ENCODE measurements at regions not wholly inside any gene's neighbourhood (a gene's known extent, or its start where the extent isn't known, plus 50 kb on each side); places are given as distances from the start of the nearest gene placed in this dataset.

DNA sequence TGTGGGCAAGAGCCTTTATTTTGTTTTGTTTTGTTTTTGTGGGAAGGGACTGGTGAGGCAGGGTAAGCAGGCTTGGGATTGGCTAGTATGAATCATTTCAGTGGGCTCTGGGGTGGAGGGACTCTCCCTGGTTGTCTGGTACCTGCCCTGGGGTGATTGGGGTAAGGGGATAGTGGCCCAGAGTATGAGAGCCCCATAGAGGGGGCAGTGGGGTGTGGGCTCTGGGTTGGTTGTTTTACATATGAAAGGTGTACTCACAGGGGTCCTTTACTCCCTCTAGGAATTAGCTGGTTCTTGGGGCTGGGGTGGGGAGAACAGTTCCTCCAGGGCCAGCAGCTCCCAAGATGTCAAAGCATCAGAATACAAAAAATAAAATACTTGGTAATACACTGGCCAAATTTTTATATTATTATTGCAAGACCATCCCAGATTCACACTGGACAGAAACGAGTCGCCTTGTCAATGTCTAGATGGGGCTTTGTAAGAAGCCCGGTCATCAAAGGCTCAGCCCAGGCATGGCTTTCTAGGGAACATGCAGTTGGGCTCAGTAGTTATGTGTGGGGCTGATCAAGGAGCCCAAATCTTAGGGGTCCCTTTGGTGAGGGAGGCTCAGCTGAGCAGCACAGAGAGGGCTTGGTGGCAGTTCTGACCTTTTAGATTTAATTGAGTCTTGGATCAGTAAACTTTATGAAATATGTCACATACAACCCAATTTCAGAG, 190.5 kb downstream of the NXNL2 start:
- H3K4me2 ChIP-seq (ENCODE audit: low read length) = no peak overlapping the region
- CTCF ChIA-PET (ENCODE audit: unreplicated experiment) = no interaction called here
- H3K79me2 ChIP-seq (ENCODE audit: insufficient read depth, low read depth, low read length) = no peaks in the 10 kb centered on the region
- H3K9me2 ChIP-seq (ENCODE audit: insufficient read depth, low read length) = no peaks in the 10 kb centered on the region
- H3K9me3 ChIP-seq (ENCODE audit: low read length) = no peaks in the 10 kb centered on the region
- intact Hi-C loops (cut with micrococcal nuclease; ENCODE audit: unreplicated experiment) = no loop called here
- TF ChIP-seq EZH2phosphoT487 (IDR thresholded peaks at IDR 0.05; ENCODE audit: borderline replicate concordance, low read depth, low read length) = no peak
- TF ChIP-seq, protein P1, sequence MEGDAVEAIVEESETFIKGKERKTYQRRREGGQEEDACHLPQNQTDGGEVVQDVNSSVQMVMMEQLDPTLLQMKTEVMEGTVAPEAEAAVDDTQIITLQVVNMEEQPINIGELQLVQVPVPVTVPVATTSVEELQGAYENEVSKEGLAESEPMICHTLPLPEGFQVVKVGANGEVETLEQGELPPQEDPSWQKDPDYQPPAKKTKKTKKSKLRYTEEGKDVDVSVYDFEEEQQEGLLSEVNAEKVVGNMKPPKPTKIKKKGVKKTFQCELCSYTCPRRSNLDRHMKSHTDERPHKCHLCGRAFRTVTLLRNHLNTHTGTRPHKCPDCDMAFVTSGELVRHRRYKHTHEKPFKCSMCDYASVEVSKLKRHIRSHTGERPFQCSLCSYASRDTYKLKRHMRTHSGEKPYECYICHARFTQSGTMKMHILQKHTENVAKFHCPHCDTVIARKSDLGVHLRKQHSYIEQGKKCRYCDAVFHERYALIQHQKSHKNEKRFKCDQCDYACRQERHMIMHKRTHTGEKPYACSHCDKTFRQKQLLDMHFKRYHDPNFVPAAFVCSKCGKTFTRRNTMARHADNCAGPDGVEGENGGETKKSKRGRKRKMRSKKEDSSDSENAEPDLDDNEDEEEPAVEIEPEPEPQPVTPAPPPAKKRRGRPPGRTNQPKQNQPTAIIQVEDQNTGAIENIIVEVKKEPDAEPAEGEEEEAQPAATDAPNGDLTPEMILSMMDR (conservative IDR thresholded peaks at IDR 0.05; ENCODE audit: low read length) = no peak
- no peak for DNase-seq (ENCODE audit: low spot score)
- H2AFZ ChIP-seq (ENCODE audit: low read length) = no peak overlapping the region
- no peaks in the 10 kb centered on the region for H4K20me1 ChIP-seq (ENCODE audit: insufficient read depth, low read length)
- no peaks in the 10 kb centered on the region for H3K36me3 ChIP-seq (ENCODE audit: insufficient read depth, low read length)
- no TSS peak for BruUV-seq (replicated peaks)
- H3K4me1 ChIP-seq (ENCODE audit: insufficient read depth, low read length, poor library complexity, severe bottlenecking) = no peaks in the 10 kb centered on the region
- POLR2A ChIA-PET = interaction anchor here (0.6 to 0.7 kb wide), 3 partner anchors 10 to 155 kb away, joined by 3 to 4 read pairs (median 3); no protein-coding TSS in a partner anchor
- no peak overlapping the region for H3K4me3 ChIP-seq (ENCODE audit: low read depth, low read length, poor library complexity, severe bottlenecking)
- no peak overlapping the region for H3K27ac ChIP-seq (ENCODE audit: low read depth, low read length, poor library complexity, severe bottlenecking)

DNA sequence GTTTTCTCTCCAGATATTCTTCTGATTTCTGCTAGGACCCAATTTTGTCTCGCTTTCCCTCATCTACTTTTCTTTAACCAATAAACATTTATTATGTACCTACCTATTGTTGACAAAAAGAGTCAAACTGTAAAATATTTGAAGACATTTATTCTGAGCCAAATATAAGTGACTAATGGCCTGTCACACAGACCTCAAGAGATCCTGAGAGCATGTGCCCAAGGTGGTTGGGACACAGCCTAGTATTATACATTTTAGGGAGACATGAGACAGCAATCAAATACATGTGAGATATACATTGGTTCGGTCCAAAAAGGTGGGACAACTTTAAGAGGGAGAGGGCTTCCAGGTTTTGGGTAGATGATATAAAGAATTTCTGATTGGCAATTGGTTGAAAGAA, 191.8 kb downstream of the NXNL2 start:
- ChIA-PET CTCF (ENCODE audit: unreplicated experiment) (no interaction called here), POLR2A (no interaction called here)
- Histone ChIP-seq H3K27ac (ENCODE audit: low read depth, low read length, poor library complexity, severe bottlenecking) (no peak overlapping the region), H3K4me2 (ENCODE audit: low read length) (no peak overlapping the region), H2AFZ (ENCODE audit: low read length) (no peak overlapping the region), H3K4me3 (ENCODE audit: low read depth, low read length, poor library complexity, severe bottlenecking) (no peak overlapping the region), H3K9me2 (ENCODE audit: insufficient read depth, low read length) (no peaks in the 10 kb centered on the region), H3K36me3 (ENCODE audit: insufficient read depth, low read length) (no peaks in the 10 kb centered on the region), H3K9me3 (ENCODE audit: low read length) (no peaks in the 10 kb centered on the region), H3K79me2 (ENCODE audit: insufficient read depth, low read depth, low read length) (no peaks in the 10 kb centered on the region), H3K4me1 (ENCODE audit: insufficient read depth, low read length, poor library complexity, severe bottlenecking) (no peaks in the 10 kb centered on the region), H4K20me1 (ENCODE audit: insufficient read depth, low read length) (no peaks in the 10 kb centered on the region)
- no peak for TF ChIP-seq EZH2phosphoT487 (IDR thresholded peaks at IDR 0.05; ENCODE audit: borderline replicate concordance, low read depth, low read length)
- TF ChIP-seq, protein P1 (conservative IDR thresholded peaks at IDR 0.05; ENCODE audit: low read length) = no peak
- DNase-seq (ENCODE audit: low spot score) = no peak
- no TSS peak for BruUV-seq (replicated peaks)
- intact Hi-C loops (cut with micrococcal nuclease; ENCODE audit: unreplicated experiment) = no loop called here

GRCh38 chr9:88730780-88731179, 195.8 kb downstream of the NXNL2 start:
- Histone ChIP-seq H3K4me1 (ENCODE audit: insufficient read depth, low read length, poor library complexity, severe bottlenecking) (no peaks in the 10 kb centered on the region), H3K4me3 (ENCODE audit: low read depth, low read length, poor library complexity, severe bottlenecking) (no peak overlapping the region), H3K4me2 (ENCODE audit: low read length) (no peak overlapping the region), H3K36me3 (ENCODE audit: insufficient read depth, low read length) (no peaks in the 10 kb centered on the region), H3K9me3 (ENCODE audit: low read length) (no peaks in the 10 kb centered on the region), H3K9me2 (ENCODE audit: insufficient read depth, low read length) (no peaks in the 10 kb centered on the region), H3K27ac (ENCODE audit: low read depth, low read length, poor library complexity, severe bottlenecking) (no peak overlapping the region), H2AFZ (ENCODE audit: low read length) (no peak overlapping the region), H4K20me1 (ENCODE audit: insufficient read depth, low read length) (no peaks in the 10 kb centered on the region), H3K79me2 (ENCODE audit: insufficient read depth, low read depth, low read length) (no peaks in the 10 kb centered on the region)
- intact Hi-C loops (cut with micrococcal nuclease; ENCODE audit: unreplicated experiment) = no loop called here
- ChIA-PET POLR2A (no interaction called here), CTCF (ENCODE audit: unreplicated experiment) (no interaction called here)
- TF ChIP-seq, protein P1 (conservative IDR thresholded peaks at IDR 0.05; ENCODE audit: low read length) = no peak
- TF ChIP-seq EZH2phosphoT487 (IDR thresholded peaks at IDR 0.05; ENCODE audit: borderline replicate concordance, low read depth, low read length) = no peak
- no peak for DNase-seq (ENCODE audit: low spot score)
- no TSS peak for BruUV-seq (replicated peaks)

All from OCI-LY7 (cell line).